HG03135 (cell line): ENCODE measurements at regions not wholly inside any gene's neighbourhood (a gene's known extent, or its start where the extent isn't known, plus 50 kb on each side); places are given as distances from the start of the nearest gene placed in this dataset.
"Not testable (repeated sequence)": the region's sequence is repeated elsewhere in the genome, so short reads cannot be mapped to it uniquely, and the experiment has no call there.

Source experiments
- ATAC-seq: cut with Tn5 transposase; IDR thresholded peaks from one replicate; pipeline ENCODE4 v1.9.1; 2021; ENCODE audit warnings: mild to moderate bottlenecking, moderate library complexity; ENCODE audit not compliant: unreplicated experiment

GRCh38 chr10:35834877-35835494, 192.9 kb upstream of the FZD8 start:
- ATAC-seq, result no peak

GRCh38 chr10:35827783-35828182, 185.7 kb upstream of the FZD8 start:
- ATAC-seq, result no peak

GRCh38 chr10:35824704-35825103, 182.6 kb upstream of the FZD8 start:
- ATAC-seq, result no peak

- ATAC-seq, result no peak
Observed at GRCh38 chr10:35822316-35822715, 180.2 kb upstream of the FZD8 start.

GRCh38 chr10:35821339-35821911, 179.3 kb upstream of the FZD8 start:
- peak; percentile 53 for ATAC-seq

GRCh38 chr10:35819736-35820135, 177.6 kb upstream of the FZD8 start:
- no peak for ATAC-seq

- ATAC-seq, result no peak
Observed at GRCh38 chr10:35819011-35819410, 176.9 kb upstream of the FZD8 start.

- ATAC-seq, result not testable (repeated sequence)
Observed at GRCh38 chr10:35817109-35817508, 175.0 kb upstream of the FZD8 start.

GRCh38 chr10:35813219-35813618, 171.1 kb upstream of the FZD8 start:
- ATAC-seq, result no peak

- no peak for ATAC-seq
Observed at GRCh38 chr10:35808344-35808743, 166.2 kb upstream of the FZD8 start.

- ATAC-seq, result no peak
Observed at GRCh38 chr10:35803046-35803445, 160.9 kb upstream of the FZD8 start.

GRCh38 chr10:35797187-35797586, 155.1 kb upstream of the FZD8 start:
- ATAC-seq, result no peak

GRCh38 chr10:35795131-35795824, 153.2 kb upstream of the FZD8 start:
- ATAC-seq, result no peak

- ATAC-seq, result no peak
Observed at GRCh38 chr10:35794703-35795102, 152.6 kb upstream of the FZD8 start.

- no peak for ATAC-seq
Observed at GRCh38 chr10:35792291-35792690, 150.2 kb upstream of the FZD8 start.

- no peak for ATAC-seq
Observed at GRCh38 chr10:35789996-35790395, 147.9 kb upstream of the FZD8 start.

GRCh38 chr10:35784751-35785150, 142.7 kb upstream of the FZD8 start:
- no peak for ATAC-seq

- ATAC-seq, result no peak
Observed at GRCh38 chr10:35783305-35783838, 141.3 kb upstream of the FZD8 start.

GRCh38 chr10:35781643-35782035, 139.5 kb upstream of the FZD8 start:
- no peak for ATAC-seq

GRCh38 chr10:35780970-35781642, 139.0 kb upstream of the FZD8 start:
- no peak for ATAC-seq

GRCh38 chr10:35778306-35778705, 136.2 kb upstream of the FZD8 start:
- no peak for ATAC-seq

- ATAC-seq, result not testable (repeated sequence)
Observed at GRCh38 chr10:35776557-35776956, 134.5 kb upstream of the FZD8 start.
